ENCODE measurements at regions not wholly inside any gene's neighbourhood (a gene's known extent, or its start where the extent isn't known, plus 50 kb on each side); places are given as distances from the start of the nearest gene placed in this dataset.
"Not testable (repeated sequence)": the region's sequence is repeated elsewhere in the genome, so short reads cannot be mapped to it uniquely, and the experiment has no call there.

GRCh38 chr1:120298487-120298886, 116.3 kb upstream of the NBPF8 start:
- TF ChIP-seq, protein P1, sequence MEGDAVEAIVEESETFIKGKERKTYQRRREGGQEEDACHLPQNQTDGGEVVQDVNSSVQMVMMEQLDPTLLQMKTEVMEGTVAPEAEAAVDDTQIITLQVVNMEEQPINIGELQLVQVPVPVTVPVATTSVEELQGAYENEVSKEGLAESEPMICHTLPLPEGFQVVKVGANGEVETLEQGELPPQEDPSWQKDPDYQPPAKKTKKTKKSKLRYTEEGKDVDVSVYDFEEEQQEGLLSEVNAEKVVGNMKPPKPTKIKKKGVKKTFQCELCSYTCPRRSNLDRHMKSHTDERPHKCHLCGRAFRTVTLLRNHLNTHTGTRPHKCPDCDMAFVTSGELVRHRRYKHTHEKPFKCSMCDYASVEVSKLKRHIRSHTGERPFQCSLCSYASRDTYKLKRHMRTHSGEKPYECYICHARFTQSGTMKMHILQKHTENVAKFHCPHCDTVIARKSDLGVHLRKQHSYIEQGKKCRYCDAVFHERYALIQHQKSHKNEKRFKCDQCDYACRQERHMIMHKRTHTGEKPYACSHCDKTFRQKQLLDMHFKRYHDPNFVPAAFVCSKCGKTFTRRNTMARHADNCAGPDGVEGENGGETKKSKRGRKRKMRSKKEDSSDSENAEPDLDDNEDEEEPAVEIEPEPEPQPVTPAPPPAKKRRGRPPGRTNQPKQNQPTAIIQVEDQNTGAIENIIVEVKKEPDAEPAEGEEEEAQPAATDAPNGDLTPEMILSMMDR (conservative IDR thresholded peaks at IDR 0.05; ENCODE audit: low read depth, low read length), result not testable (repeated sequence)
- not testable (repeated sequence) for TF ChIP-seq EZH2 (IDR thresholded peaks at IDR 0.05; ENCODE audit: low read length, unreplicated experiment); EZH2phosphoT487 (IDR thresholded peaks at IDR 0.05; ENCODE audit: borderline replicate concordance, low read length)
